ENCODE measurements at regions not wholly inside any gene's neighbourhood (a gene's known extent, or its start where the extent isn't known, plus 50 kb on each side); places are given as distances from the start of the nearest gene placed in this dataset.

DNA sequence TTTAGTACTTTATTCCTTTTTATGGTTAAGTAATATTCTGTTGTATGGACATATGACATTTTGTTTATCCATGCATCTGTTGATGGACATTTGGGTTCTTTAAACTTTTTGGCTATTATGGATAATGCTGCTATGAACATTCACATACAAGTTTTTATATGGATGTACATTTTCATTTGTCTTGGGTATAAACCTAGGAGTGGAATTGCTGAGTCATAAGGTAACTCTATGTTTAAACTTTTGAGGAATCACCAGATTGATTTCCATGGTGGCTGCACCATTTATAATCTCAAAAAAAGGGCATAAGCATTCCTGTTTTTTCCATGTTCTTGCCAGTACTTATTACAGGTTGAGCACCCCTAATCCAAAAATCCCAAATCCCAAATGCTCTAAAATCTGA lies 90.3 kb upstream of the CRHR1 start:
- TF ChIP-seq, protein P1, sequence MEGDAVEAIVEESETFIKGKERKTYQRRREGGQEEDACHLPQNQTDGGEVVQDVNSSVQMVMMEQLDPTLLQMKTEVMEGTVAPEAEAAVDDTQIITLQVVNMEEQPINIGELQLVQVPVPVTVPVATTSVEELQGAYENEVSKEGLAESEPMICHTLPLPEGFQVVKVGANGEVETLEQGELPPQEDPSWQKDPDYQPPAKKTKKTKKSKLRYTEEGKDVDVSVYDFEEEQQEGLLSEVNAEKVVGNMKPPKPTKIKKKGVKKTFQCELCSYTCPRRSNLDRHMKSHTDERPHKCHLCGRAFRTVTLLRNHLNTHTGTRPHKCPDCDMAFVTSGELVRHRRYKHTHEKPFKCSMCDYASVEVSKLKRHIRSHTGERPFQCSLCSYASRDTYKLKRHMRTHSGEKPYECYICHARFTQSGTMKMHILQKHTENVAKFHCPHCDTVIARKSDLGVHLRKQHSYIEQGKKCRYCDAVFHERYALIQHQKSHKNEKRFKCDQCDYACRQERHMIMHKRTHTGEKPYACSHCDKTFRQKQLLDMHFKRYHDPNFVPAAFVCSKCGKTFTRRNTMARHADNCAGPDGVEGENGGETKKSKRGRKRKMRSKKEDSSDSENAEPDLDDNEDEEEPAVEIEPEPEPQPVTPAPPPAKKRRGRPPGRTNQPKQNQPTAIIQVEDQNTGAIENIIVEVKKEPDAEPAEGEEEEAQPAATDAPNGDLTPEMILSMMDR (IDR thresholded peaks at IDR 0.05): no peak
- TF ChIP-seq POLR2A (IDR thresholded peaks at IDR 0.05): no peak
- TF ChIP-seq POLR2AphosphoS5 (IDR thresholded peaks at IDR 0.05): no peak
